ENCODE measurements at regions not wholly inside any gene's neighbourhood (a gene's known extent, or its start where the extent isn't known, plus 50 kb on each side); places are given as distances from the start of the nearest gene placed in this dataset.

- Histone ChIP-seq H3K4me1 (ENCODE audit: control insufficient read depth in 1 of 2, insufficient read depth in 2 of 2, low read length in 2 of 2) (no peaks in the 10 kb centered on the region), H3K9me3 (ENCODE audit: control insufficient read depth in 1 of 2, insufficient read depth in 1 of 2, low read depth in 1 of 2, low read length in 2 of 2) (peaks cover 9 to 33% of the 10 kb centered on the region in 2 experiments; a peak in 2 of 4 replicates), H4K20me1 (ENCODE audit: insufficient read depth) (no peaks in the 10 kb centered on the region), H3K9me2 (ENCODE audit: insufficient read depth) (no peaks in the 10 kb centered on the region), H3K9ac (ENCODE audit: low read length) (no peak overlapping the region), H3K4me2 (ENCODE audit: low read length) (no peak overlapping the region), H3K4me3 (replicated peaks in 1 of 2; ENCODE audit: low read depth in 1 of 2, low read length in 2 of 2) (no peak overlapping the region), H3K27ac (ENCODE audit: low read depth, low read length) (no peak overlapping the region), H3K27me3 (ENCODE audit: insufficient read depth, low read length) (no peaks in the 10 kb centered on the region), H2AFZ (ENCODE audit: low read depth, low read length, poor library complexity, severe bottlenecking) (no peak overlapping the region), H3K79me2 (ENCODE audit: insufficient read depth, low read length) (no peaks in the 10 kb centered on the region), H3K36me3 (ENCODE audit: control insufficient read depth in 1 of 2, insufficient read depth in 2 of 2, low read length in 2 of 2) (no peaks in the 10 kb centered on the region; a peak in 1 of 4 replicates)
- intact Hi-C loops (cut with micrococcal nuclease): no loop called here
- no peak for ATAC-seq
- ChIA-PET RAD21 (ENCODE audit: low non-redundant PET in 1 of 2, low total read pairs in 2 of 2, uncharacterized antibody in 2 of 2, unreplicated experiment in 2 of 2) (no interaction called here), CTCF (no interaction called here), POLR2A (no interaction called here)
- no peak for DNase-seq (ENCODE audit: low read depth, low spot score)
- no TSS peak for BruUV-seq (replicated peaks)
- TF ChIP-seq YY1 (IDR thresholded peaks at IDR 0.05; ENCODE audit: extremely low read depth, insufficient replicate concordance, low read depth, low read length) (no peak), RAD21 (IDR thresholded peaks at IDR 0.05; ENCODE audit: low read depth) (no peak), POLR2A (IDR thresholded peaks at IDR 0.05; ENCODE audit: borderline replicate concordance, extremely low read depth, insufficient read depth, insufficient read length) (no peak), ZNF274 (IDR thresholded peaks at IDR 0.05; ENCODE audit: low read depth, low read length) (no peak), CTCF (IDR thresholded peaks at IDR 0.05 in 2 of 3, conservative IDR thresholded peaks at IDR 0.05 in 1 of 3; ENCODE audit: borderline replicate concordance in 1 of 3, insufficient read depth in 1 of 3, low read depth in 2 of 3, low read length in 2 of 3) (no peak), FOSL1 (IDR thresholded peaks at IDR 0.05; ENCODE audit: low read depth) (no peak), TCF7L2 (IDR thresholded peaks at IDR 0.05; ENCODE audit: borderline replicate concordance, extremely low read depth, insufficient read depth, insufficient read length) (no peak), ZBTB33 (IDR thresholded peaks at IDR 0.05; ENCODE audit: extremely low read depth, insufficient replicate concordance, low read length) (no peak), POLR2AphosphoS5 (IDR thresholded peaks at IDR 0.05; ENCODE audit: low read depth, low read length) (no peak), EZH2phosphoT487 (IDR thresholded peaks at IDR 0.05; ENCODE audit: borderline replicate concordance) (no peak), SRF (IDR thresholded peaks at IDR 0.05; ENCODE audit: low read depth) (no peak), SP1 (IDR thresholded peaks at IDR 0.05; ENCODE audit: low read depth) (no peak), CBX3 (IDR thresholded peaks at IDR 0.05; ENCODE audit: low read depth) (no peak), EGR1 (IDR thresholded peaks at IDR 0.05; ENCODE audit: low read depth) (no peak), CEBPB (IDR thresholded peaks at IDR 0.05; ENCODE audit: low read depth) (no peak), ELF1 (IDR thresholded peaks at IDR 0.05; ENCODE audit: borderline replicate concordance, low read depth) (no peak)
- TF ChIP-seq, protein P1, sequence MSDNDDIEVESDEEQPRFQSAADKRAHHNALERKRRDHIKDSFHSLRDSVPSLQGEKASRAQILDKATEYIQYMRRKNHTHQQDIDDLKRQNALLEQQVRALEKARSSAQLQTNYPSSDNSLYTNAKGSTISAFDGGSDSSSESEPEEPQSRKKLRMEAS (IDR thresholded peaks at IDR 0.05): no peak
- TF ChIP-seq, protein P2, sequence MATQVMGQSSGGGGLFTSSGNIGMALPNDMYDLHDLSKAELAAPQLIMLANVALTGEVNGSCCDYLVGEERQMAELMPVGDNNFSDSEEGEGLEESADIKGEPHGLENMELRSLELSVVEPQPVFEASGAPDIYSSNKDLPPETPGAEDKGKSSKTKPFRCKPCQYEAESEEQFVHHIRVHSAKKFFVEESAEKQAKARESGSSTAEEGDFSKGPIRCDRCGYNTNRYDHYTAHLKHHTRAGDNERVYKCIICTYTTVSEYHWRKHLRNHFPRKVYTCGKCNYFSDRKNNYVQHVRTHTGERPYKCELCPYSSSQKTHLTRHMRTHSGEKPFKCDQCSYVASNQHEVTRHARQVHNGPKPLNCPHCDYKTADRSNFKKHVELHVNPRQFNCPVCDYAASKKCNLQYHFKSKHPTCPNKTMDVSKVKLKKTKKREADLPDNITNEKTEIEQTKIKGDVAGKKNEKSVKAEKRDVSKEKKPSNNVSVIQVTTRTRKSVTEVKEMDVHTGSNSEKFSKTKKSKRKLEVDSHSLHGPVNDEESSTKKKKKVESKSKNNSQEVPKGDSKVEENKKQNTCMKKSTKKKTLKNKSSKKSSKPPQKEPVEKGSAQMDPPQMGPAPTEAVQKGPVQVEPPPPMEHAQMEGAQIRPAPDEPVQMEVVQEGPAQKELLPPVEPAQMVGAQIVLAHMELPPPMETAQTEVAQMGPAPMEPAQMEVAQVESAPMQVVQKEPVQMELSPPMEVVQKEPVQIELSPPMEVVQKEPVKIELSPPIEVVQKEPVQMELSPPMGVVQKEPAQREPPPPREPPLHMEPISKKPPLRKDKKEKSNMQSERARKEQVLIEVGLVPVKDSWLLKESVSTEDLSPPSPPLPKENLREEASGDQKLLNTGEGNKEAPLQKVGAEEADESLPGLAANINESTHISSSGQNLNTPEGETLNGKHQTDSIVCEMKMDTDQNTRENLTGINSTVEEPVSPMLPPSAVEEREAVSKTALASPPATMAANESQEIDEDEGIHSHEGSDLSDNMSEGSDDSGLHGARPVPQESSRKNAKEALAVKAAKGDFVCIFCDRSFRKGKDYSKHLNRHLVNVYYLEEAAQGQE (IDR thresholded peaks at IDR 0.05; ENCODE audit: low read depth): no peak
- TF ChIP-seq, protein P3, sequence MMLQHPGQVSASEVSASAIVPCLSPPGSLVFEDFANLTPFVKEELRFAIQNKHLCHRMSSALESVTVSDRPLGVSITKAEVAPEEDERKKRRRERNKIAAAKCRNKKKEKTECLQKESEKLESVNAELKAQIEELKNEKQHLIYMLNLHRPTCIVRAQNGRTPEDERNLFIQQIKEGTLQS (IDR thresholded peaks at IDR 0.05): no peak
Observed at GRCh38 chr21:18771845-18772380, 368.3 kb upstream of the TMPRSS15 start.

Measured in HCT116 (cell line).